GM18498 (cell line): ENCODE measurements at regions not wholly inside any gene's neighbourhood (a gene's known extent, or its start where the extent isn't known, plus 50 kb on each side); places are given as distances from the start of the nearest gene placed in this dataset.

Experiments used
- ATAC-seq: cut with Tn5 transposase; IDR thresholded peaks from one replicate; pipeline ENCODE4 v1.9.1; 2021; ENCODE audit warnings: mild to moderate bottlenecking, moderate library complexity; ENCODE audit not compliant: unreplicated experiment

DNA sequence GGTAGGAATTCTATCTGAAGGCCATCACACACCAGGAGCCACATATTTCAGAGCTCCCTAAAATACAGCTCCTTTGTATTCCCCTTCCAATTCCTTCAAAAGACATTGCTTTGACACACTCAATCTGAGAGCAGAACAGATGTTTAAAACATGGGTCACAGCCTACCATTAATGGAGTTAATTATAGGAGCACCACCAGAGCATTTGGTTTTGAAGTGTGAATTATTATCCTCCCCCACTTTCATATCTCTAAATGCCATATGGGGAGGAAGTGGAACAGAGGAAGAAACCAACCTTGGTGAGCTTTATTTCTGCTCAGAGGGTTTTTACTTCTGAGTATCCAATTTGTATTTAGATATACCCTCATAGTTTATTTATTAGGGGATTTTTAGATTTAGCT is 50.7 kb upstream of the TNFRSF21 start:
- peak; percentile 56 for ATAC-seq

DNA sequence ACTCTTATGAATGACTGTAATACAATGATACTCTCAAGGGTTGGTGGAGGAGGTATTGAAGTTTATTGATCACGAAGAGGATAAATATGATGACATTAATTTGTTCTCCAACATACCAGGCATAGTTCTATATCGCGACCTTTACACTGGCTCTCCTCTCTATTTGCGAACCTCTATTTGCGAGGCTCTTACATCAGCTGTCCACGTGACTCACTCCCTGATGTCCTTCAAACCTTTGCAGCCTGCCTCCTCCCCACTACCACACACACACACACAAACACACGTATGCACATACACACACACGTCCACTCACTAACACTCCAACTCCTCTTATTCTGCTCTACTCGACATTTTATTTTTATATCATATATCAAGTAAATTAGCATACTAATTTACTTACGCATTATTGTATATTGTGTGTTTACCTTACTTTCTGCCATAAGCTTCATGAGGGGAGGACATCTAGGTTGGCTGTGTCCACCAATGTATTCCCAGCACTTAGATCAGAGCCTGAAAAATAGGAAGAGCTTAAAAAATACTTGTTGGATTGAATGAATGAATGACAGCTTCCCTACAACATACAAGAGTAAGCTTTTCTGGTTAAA is 53.3 kb upstream of the TNFRSF21 start:
- ATAC-seq, result no peak

DNA sequence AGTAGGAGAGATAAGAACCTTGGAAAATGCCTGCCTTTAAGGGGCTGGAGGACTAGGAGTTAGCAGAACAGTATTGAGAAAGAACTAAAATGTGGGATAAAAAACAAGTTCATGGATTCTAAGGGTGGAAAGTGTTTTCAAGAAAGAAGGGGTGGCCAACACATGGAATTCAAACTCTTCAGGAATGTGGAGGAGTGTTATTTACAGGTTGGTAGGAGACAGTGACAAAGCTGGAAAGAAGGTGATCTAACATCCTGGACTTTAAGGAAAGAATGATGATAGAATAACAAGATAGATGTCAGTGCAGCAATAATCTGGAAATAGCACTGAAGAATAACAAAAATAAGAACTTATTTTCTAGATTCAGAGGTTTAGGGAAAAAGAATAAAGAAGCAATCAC is 54.0 kb upstream of the TNFRSF21 start:
- ATAC-seq, result no peak

- no peak for ATAC-seq
Observed at GRCh38 chr6:47366335-47366890, 56.7 kb upstream of the TNFRSF21 start.

DNA sequence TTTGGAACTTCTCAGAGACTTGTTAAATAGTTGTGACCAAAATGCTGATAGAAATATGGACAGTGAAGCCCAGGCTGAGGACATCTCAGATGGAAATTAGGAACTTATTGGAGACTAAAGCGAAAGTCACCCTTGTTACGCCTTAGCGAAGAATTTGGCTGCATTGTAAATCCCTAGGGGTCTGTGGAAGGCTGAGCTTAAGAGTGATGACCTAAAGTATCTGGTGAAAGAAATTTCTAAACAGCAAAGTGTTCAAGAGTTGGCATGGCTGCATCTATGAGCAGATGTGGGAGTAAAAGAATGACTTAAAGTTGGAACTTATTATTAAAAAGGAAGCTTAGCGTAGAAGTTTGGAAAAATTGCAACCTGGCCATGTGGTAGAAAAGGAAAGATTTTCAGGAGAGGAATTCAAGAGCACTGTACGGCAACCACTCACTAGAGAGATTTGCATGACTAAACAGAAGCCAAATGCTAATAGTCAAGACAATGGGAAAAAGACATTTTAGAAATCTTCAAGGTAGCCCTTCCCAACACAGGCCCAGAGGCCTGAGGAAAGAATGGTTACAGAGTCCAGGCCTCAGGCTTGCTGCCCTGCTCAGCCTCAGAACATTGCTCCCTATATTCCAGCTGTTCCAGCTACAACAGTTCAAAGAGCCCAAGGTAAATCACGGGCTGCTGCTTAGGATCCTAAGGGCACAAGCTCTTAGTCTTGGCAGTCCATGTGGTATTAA is 61.6 kb upstream of the TNFRSF21 start:
- no peak for ATAC-seq

GRCh38 chr6:47371870-47372255 is 62.2 kb upstream of the TNFRSF21 start:
- ATAC-seq, result no peak

- ATAC-seq, result no peak
Observed at GRCh38 chr6:47372318-47372717, 62.6 kb upstream of the TNFRSF21 start.

DNA sequence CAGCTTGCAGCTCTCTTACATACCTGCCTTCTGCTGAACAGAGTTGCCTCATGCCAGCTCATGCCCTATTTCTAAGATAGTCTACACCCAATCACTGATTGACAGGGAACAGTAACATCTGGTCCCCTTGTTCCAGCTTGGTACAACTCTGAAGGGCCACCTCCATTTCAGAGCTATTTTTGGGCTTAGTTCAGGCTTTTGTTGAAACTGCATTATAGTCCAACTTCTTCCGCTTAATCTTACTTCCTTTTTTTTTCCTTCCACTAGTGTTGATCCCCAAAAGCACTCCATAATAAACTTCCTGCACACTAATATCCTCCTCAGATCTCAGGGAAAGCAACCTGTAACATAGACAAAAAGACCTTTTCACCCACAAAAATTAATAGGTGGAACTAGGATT is 65.7 kb upstream of the TNFRSF21 start:
- no peak for ATAC-seq

GRCh38 chr6:47376930-47377329 is 67.2 kb upstream of the TNFRSF21 start:
- peak; percentile 82 for ATAC-seq

DNA sequence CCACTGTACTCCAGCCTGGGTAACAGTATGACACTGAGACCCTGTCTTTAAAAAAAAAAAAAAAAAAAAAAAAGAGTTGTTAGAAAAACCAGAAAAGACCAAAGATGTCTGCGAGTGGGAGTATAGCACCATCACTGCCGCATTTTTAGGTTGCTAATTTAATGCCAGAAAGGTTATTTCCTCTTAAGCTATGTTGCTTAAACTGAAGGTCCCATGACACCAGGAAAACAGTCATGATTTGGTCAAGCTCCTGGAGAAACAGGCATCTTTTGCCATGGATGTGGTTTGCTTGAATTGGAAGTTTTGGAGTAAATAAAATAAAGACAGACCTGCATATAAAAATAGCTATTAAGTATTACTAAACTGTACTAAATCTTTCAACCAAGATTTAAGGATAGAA is 68.3 kb upstream of the TNFRSF21 start:
- no peak for ATAC-seq

DNA sequence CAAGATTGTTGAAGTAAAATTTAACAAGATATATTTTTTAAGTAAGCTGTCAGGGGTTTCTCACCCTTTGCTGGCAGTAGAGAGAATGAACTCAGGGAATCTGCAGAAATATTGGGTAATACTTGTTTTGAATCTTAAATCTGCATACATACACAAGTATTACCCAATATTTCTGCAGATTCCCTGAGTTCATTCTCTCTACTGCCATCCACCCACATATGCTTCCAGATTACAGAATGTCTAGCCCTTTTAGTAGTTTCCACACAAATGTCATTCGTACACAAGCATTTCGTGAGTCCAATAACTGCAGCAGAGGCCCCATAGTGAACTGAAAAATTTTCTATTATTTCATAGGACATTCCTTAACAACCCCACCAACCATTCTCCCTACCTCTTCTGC is 69.6 kb upstream of the TNFRSF21 start:
- ATAC-seq, result no peak

GRCh38 chr6:47380251-47380650 is 70.5 kb upstream of the TNFRSF21 start:
- ATAC-seq, result no peak

GRCh38 chr6:47381036-47381435 is 71.3 kb upstream of the TNFRSF21 start:
- no peak for ATAC-seq

GRCh38 chr6:47383360-47383759 is 73.7 kb upstream of the TNFRSF21 start:
- ATAC-seq, result no peak

DNA sequence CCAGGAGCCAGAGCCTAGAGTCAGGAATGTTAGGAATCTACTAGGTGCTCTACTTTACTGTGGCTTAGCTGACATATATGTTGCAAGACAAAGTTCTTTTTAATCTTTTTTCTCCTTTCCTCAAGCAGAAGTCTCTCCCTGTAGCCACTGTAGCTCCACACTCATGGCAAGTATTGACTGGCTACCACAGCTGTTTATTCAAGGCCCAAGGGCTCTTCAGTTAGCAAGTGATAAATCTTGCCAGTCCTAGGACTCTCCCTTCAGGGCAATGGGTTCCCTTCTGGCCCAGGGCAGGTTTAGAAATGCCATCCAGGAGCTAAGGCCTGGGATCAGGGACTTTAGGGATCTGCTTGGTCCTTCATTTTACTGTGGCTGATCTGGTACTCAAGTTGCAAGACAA is 82.0 kb upstream of the TNFRSF21 start:
- ATAC-seq, result no peak

DNA sequence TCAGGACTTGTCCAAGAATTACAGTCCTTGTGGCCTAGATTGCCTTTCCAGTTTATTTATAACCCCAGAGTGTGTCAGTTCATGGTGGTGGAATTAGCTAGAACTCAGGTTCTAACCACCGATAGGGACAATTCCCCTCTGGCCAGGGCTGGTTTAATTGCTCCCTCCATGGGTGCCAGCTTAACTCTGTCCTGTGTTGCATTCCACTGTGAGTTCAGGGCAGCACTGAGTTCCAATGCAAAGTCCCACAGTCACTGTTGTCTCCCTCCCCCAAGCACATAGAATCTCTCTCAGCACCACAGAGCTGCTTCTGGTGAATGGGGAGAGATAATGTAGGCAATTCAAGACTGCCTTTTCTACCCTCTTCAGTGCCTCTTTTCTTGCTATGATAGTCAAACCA is 82.5 kb upstream of the TNFRSF21 start:
- no peak for ATAC-seq

GRCh38 chr6:47396401-47397069 is 81.1 kb upstream of the CD2AP start:
- no peak for ATAC-seq

GRCh38 chr6:47400581-47400980 is 77.0 kb upstream of the CD2AP start:
- ATAC-seq, result no peak

GRCh38 chr6:47402081-47402480 is 75.5 kb upstream of the CD2AP start:
- no peak for ATAC-seq

DNA sequence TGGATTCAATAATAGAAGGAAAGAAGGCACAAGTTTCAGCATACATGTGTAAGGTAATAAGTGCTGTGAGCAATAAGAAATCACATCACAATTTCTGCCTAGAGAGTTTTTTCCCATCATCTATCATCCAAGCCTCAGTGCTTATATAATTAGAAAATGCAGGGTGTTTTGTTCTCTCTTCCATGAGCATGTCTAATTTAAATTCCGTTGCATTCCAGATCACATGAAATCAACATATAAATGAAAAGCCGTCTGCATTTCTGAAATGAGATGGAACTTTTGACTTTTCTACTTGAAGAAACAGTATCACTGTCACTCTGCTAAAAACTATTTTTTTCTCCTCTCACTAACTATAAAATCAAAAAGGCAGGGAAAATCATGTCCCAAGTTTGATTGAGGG is 74.5 kb upstream of the CD2AP start:
- no peak for ATAC-seq

DNA sequence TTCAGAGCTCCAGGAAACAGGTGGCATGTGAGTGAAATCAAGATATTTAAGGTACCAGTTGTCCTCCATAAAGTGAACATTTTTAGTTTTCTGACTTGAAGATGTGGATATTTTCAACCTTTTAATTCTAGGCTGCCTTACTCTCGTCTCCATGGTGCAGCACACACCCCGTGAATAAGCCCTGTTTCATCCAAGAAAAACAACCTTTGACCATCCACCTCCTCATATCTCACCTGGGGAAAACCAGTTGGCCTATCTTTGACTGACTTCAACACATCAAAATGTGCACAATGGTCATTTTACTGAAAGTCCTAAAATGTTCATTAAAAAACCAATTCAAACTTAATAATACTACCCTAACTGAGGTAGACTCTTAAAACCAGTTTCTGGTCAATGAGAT is 73.8 kb upstream of the CD2AP start:
- ATAC-seq, result no peak

DNA sequence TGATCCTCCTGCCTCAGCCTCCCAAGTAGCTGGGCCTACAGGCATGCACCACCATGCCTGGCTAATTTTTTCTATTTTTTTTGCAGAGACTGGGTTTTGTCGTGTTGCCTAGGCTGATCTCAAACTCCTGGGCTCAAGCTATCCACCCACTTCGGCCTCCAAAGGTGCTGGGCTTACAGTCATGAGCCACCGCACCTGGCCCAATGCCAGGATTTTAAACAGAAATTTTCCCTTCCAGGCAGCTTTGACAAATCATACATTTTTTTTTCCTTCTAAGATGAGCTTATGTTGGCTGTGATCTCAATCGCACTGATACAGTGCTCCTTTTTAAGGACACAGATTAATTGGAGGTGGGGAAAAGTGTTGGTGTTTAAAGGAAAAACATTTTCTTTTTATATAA is 73.2 kb upstream of the CD2AP start:
- no peak for ATAC-seq
